Lower leg skin (tissue), 3 donors: ENCODE measurements at regions not wholly inside any gene's neighbourhood (a gene's known extent, or its start where the extent isn't known, plus 50 kb on each side); places are given as distances from the start of the nearest gene placed in this dataset.

ENCODE experiments used
- CTCF ChIP-seq, 3 donors: fragments of 450-650 bp; IDR thresholded peaks; one replicate each; pipeline ENCODE4 v1.5.1; 2016; ENCODE audit warnings: antibody characterized with exemption in 3 of 3, mild to moderate bottlenecking in 3 of 3, moderate library complexity in 2 of 3
- POLR2A ChIP-seq, 2 donors: fragments of 450-650 bp; IDR thresholded peaks; one replicate each; pipeline ENCODE4 v1.6.1; 2016 to 2017; ENCODE audit warnings: antibody characterized with exemption in 2 of 2, mild to moderate bottlenecking in 1 of 2, moderate library complexity in 1 of 2

GRCh38 chr7:73931502-73931901, 70.5 kb downstream of the TMEM270 start:
- TF ChIP-seq CTCF (IDR thresholded peaks at IDR 0.05) (no peak), POLR2A (IDR thresholded peaks at IDR 0.05) (no peak)
